Mucosa of rectum (tissue), 2 donors: ENCODE measurements at regions not wholly inside any gene's neighbourhood (a gene's known extent, or its start where the extent isn't known, plus 50 kb on each side); places are given as distances from the start of the nearest gene placed in this dataset.

ENCODE experiments used
- H3K27ac ChIP-seq, 2 donors: one replicate each; pipeline ENCODE4 v1.7.0; 2013; ENCODE audit warnings: inconsistent platforms in 2 of 2, low read depth in 2 of 2, low read length in 2 of 2
- H3K27me3 ChIP-seq, 2 donors: one replicate each; pipeline ENCODE4 v1.7.0; 2013; ENCODE audit warnings: low read length in 2 of 2; ENCODE audit not compliant: control insufficient read depth in 2 of 2, insufficient read depth in 2 of 2
- H3K36me3 ChIP-seq, 2 donors: one replicate each; pipeline ENCODE4 v1.7.0; 2013; ENCODE audit warnings: low read length in 2 of 2; ENCODE audit not compliant: control insufficient read depth in 2 of 2, insufficient read depth in 2 of 2
- H3K4me1 ChIP-seq, 2 donors: one replicate each; pipeline ENCODE4 v1.7.0; 2013; ENCODE audit warnings: low read length in 2 of 2, mild to moderate bottlenecking in 1 of 2; ENCODE audit not compliant: control insufficient read depth in 2 of 2, insufficient read depth in 2 of 2
- H3K4me3 ChIP-seq, 2 donors: one replicate each; pipeline ENCODE4 v1.7.0; 2013; ENCODE audit warnings: low read length in 2 of 2
- H3K9ac ChIP-seq, 2 donors: one replicate each; pipeline ENCODE4 v1.7.0; 2013; ENCODE audit warnings: low read length in 2 of 2, low read depth in 1 of 2, mild to moderate bottlenecking in 1 of 2
- H3K9me3 ChIP-seq, 2 donors: one replicate each; pipeline ENCODE4 v1.7.0; 2013; ENCODE audit warnings: low read length in 2 of 2; ENCODE audit not compliant: control insufficient read depth in 2 of 2
- donor health status: healthy.
- donor health status: Normal muscosa, but diverticular disease.

DNA sequence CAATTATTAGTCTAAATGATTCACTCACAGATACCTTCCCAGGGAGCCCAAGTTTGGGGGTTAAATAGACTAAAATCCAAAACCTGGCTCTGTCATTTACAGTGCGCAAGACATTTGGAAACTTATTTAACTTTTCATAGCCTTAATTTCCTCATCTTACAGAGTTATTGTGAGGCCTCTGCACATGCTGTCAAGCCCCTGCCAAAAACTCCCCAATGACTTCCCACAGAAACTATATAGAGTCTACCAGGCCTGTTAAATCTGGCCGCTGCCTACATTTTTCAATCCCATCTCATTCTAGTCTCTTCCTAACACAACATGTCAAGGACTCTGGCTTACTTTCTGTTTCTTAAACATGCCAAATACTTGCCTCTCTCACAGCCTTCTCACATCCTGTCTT is 412.5 kb downstream of the ELAVL2 start:
- Histone ChIP-seq H3K4me1 (no peaks in the 10 kb centered on the region), H3K4me3 (no peak overlapping the region), H3K36me3 (no peaks in the 10 kb centered on the region), H3K9me3 (no peaks in the 10 kb centered on the region), H3K9ac (no peak overlapping the region), H3K27me3 (no peaks in the 10 kb centered on the region), H3K27ac (no peak overlapping the region)

GRCh38 chr9:23423999-23424398 is 402.0 kb downstream of the ELAVL2 start:
- Histone ChIP-seq H3K9me3 (no peaks in the 10 kb centered on the region), H3K27ac (no peak overlapping the region), H3K36me3 (no peaks in the 10 kb centered on the region), H3K4me1 (no peaks in the 10 kb centered on the region), H3K9ac (no peak overlapping the region), H3K4me3 (no peak overlapping the region), H3K27me3 (no peaks in the 10 kb centered on the region)

DNA sequence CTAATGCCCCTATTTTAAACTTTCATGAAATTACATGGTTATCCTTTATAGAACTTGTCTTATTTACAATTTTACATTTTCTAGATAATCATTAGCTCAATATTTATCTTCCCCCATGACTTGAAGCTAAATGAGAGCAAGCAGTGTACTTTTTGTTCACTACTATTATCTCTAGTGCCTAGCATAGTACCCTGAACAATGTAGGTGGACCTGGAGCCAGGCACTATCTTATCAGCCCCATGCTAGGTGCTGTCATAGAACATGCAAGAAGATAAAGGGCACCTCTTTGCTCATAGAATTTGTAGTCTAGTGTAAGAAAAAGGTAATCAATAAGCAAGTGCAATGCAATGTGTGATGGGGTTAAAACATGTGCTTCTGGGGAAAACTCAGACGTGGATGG is 399.9 kb downstream of the ELAVL2 start:
- Histone ChIP-seq H3K27me3 (no peaks in the 10 kb centered on the region), H3K27ac (no peak overlapping the region), H3K4me1 (no peaks in the 10 kb centered on the region), H3K9ac (no peak overlapping the region), H3K36me3 (no peaks in the 10 kb centered on the region), H3K4me3 (no peak overlapping the region), H3K9me3 (no peaks in the 10 kb centered on the region)

GRCh38 chr9:23431459-23431858 is 394.6 kb downstream of the ELAVL2 start:
- Histone ChIP-seq H3K4me3 (no peak overlapping the region), H3K9ac (no peak overlapping the region), H3K9me3 (no peaks in the 10 kb centered on the region), H3K27me3 (no peaks in the 10 kb centered on the region), H3K4me1 (no peaks in the 10 kb centered on the region), H3K36me3 (no peaks in the 10 kb centered on the region), H3K27ac (no peak overlapping the region)

GRCh38 chr9:23434654-23435053 is 391.4 kb downstream of the ELAVL2 start:
- Histone ChIP-seq H3K9me3 (no peaks in the 10 kb centered on the region), H3K4me1 (no peaks in the 10 kb centered on the region), H3K27me3 (no peaks in the 10 kb centered on the region), H3K4me3 (no peak overlapping the region), H3K9ac (no peak overlapping the region), H3K36me3 (no peaks in the 10 kb centered on the region), H3K27ac (no peak overlapping the region)

DNA sequence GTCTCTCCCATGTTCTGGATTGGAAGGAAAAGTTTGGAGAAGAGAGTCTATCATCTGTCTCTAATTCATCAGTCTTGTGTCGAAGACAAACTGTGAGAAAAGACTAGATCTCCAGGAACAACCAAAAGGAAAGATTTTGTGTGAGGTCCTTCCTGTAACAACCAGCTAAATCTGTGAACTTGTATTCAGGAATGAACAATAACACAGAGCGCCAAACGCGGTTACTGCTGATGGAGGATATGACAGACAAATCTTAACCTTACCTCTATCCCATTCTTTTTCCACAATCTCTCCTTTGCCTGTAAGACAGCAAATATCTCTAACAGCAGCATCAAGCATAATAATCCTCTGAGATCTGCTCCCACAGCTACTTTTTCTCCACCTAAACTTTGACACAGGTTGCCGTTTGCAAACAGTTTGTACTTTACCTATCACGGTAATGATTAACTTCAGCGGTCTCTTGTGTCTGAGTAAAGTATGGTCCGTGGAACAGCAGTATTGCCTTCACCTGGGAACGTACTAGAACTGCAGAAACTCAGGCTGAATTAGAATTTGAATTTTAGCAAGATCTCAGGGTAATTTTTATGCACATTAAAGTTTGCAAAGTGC is 387.6 kb downstream of the ELAVL2 start:
- Histone ChIP-seq H3K9me3 (no peaks in the 10 kb centered on the region), H3K4me1 (no peaks in the 10 kb centered on the region), H3K9ac (no peak overlapping the region), H3K27me3 (no peaks in the 10 kb centered on the region), H3K36me3 (no peaks in the 10 kb centered on the region), H3K27ac (no peak overlapping the region), H3K4me3 (peak overlapping the region in 1 of 2 donors; percentile 57)

DNA sequence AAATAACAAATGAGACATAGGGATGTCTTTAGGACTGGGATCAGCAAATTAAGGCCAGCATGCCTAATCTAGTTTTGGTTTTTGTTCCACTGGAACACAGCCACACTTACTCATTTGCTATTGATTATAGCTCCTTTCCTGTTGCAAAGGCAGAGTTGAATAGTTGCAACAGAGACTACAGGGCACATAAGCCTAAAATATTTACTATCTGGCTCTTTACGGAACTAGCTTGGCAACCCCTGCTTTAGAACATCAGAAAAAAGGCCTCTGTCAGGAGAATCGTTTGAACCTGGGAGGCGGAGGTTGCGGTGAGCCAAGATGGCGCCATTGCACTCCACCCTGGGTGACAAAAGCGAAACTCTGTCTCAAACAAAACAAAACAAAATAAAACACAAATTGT is 384.8 kb downstream of the ELAVL2 start:
- no peaks in the 10 kb centered on the region for H3K36me3 ChIP-seq
- H3K27me3 ChIP-seq = no peaks in the 10 kb centered on the region
- no peaks in the 10 kb centered on the region for H3K9me3 ChIP-seq
- no peaks in the 10 kb centered on the region for H3K4me1 ChIP-seq
- H3K9ac ChIP-seq = no peak overlapping the region
- no peak overlapping the region for H3K27ac ChIP-seq
- H3K4me3 ChIP-seq = no peak overlapping the region

DNA sequence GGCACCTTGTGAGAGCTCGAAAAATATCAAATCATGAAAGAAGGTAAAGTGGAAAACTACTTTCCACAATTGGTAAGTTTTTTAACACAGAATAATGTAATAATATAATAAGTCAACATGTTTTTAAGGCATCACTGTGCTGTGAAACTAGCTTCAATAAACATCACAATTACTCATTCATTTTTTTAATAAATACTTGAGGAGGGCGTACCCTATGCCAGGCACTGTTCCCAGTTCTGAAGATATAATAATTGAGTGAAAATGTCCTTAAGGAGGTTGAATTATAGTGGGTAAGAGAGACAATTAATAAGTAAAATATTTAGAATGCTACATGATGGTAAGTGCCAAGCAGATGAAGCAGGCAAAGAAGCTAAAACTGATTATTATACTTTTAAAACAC is 381.4 kb downstream of the ELAVL2 start:
- H3K9ac ChIP-seq = no peak overlapping the region
- no peak overlapping the region for H3K27ac ChIP-seq
- no peak overlapping the region for H3K4me3 ChIP-seq
- no peaks in the 10 kb centered on the region for H3K9me3 ChIP-seq
- H3K27me3 ChIP-seq = no peaks in the 10 kb centered on the region
- H3K36me3 ChIP-seq = no peaks in the 10 kb centered on the region
- H3K4me1 ChIP-seq = no peaks in the 10 kb centered on the region

GRCh38 chr9:23447166-23447565 is 378.9 kb downstream of the ELAVL2 start:
- H3K4me3 ChIP-seq = no peak overlapping the region
- H3K27me3 ChIP-seq = no peaks in the 10 kb centered on the region
- no peak overlapping the region for H3K9ac ChIP-seq
- H3K4me1 ChIP-seq = no peaks in the 10 kb centered on the region
- no peaks in the 10 kb centered on the region for H3K9me3 ChIP-seq
- H3K27ac ChIP-seq = no peak overlapping the region
- H3K36me3 ChIP-seq = no peaks in the 10 kb centered on the region

- Histone ChIP-seq H3K27me3 (no peaks in the 10 kb centered on the region), H3K9me3 (no peaks in the 10 kb centered on the region), H3K27ac (no peak overlapping the region), H3K4me3 (no peak overlapping the region), H3K36me3 (no peaks in the 10 kb centered on the region), H3K4me1 (no peaks in the 10 kb centered on the region), H3K9ac (no peak overlapping the region)
Observed at GRCh38 chr9:23447944-23448343, 378.1 kb downstream of the ELAVL2 start.
